Sciatic nerve (tissue), 2 donors: ENCODE measurements at regions not wholly inside any gene's neighbourhood (a gene's known extent, or its start where the extent isn't known, plus 50 kb on each side); places are given as distances from the start of the nearest gene placed in this dataset.
"Not testable (repeated sequence)": the region's sequence is repeated elsewhere in the genome, so short reads cannot be mapped to it uniquely, and the experiment has no call there.

Source experiments
- ATAC-seq: fragments of 200-7000 bp; cut with Tn5 transposase; one replicate; pipeline ENCODE4 v1.9.1; 2020; ENCODE audit warnings: mild to moderate bottlenecking, moderate library complexity
- DNase-seq: peaks from one replicate; pipeline ENCODE4 v3.0.0-alpha.2; 2020; ENCODE audit warnings: low spot score
- intact Hi-C: fragments of 100-400 bp; cut with DNase I; formaldehyde crosslinking; loops from one replicate; pipeline ENCODE4 v1.14.2; 2022
- donor health status: DM: no; HTN: no; CAD: no.
- donor health status: DM: no; HTN: no; CAD: no.

DNA sequence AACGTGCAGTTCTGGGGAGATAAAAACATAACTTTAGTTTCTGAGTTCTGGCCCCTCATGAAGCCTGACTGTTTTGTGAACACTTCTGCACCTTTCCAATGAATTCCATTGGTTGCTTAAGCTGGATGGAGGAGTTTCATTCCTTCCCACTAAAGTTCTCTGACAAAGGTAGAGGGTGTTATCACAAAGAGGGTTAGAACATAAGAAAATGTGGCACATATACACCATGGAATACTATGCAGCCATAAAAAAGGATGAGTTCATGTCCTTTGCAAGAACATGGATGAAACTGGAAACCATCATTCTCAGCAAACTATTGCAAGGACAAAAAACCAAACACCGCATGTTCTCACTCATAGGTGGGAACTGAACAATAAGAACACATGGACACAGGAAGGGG lies 138.6 kb downstream of the LCA5 start:
- not testable (repeated sequence) for DNase-seq

DNA sequence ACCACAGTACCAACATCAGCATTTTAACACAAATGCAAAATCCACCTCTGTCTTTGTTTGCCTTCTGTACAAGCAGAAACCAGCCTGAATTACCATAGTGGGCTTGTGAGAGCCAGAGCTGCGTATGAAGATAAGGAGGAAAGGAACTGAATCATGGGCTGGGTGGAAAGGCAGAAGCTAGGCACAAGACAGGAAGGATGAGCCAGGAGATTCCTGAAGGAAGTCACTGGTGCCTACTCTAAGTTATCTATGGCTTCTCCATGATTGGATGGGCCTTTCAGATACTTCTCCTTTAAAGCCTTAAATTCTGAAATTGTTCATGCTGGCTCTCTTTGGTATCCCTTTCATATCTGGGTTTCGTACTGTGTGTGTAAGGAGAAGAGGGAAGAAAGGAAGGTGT lies 140.6 kb downstream of the LCA5 start:
- no peak for DNase-seq
- intact Hi-C loops, result no loop called here
- no peak for ATAC-seq

More for the DNA sequence above, 138.6 kb downstream of the LCA5 start:
- intact Hi-C loops, ATAC-seq: not testable (repeated sequence)

DNA sequence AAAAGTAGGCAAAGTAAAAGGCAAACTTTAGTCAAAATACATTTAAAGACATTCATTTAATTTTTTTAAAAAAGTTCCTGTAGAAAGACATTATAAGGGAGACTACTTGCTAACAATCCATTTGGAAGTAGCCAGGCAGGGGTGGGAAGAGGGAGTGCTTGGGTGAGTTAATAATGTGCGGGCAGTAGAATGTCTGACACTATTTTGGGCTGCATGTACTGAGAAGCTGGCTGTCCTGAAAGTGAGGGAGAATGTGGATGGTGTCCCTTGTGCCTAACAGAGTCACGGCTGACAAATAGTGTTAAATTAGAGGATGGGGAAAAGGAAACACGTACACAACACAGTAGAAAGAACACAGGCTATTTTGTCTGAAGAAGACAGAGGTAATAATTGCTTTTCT lies 142.5 kb downstream of the LCA5 start:
- ATAC-seq, result no peak
- intact Hi-C loops, result no loop called here
- DNase-seq, result no peak

DNA sequence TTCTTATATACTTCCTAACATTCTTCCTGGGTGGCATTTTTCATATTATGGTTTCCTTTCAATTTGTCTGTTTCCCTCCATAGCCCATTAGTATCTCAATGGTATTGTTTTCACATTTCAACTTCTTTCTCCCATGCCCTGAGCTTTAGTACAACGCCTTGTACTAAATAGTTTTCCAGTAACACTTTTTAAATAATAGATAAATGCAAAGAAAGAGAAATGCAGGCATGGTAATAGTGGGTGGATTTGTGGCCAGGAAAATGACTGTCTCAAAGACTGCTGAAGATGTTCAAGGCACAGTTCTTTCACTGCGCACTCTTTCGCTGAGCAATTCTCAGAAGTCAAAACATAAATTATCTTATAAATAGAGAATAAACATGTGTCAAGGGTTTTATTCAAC lies 145.1 kb downstream of the LCA5 start:
- no peak for ATAC-seq
- no peak for DNase-seq
- intact Hi-C loops, result no loop called here

DNA sequence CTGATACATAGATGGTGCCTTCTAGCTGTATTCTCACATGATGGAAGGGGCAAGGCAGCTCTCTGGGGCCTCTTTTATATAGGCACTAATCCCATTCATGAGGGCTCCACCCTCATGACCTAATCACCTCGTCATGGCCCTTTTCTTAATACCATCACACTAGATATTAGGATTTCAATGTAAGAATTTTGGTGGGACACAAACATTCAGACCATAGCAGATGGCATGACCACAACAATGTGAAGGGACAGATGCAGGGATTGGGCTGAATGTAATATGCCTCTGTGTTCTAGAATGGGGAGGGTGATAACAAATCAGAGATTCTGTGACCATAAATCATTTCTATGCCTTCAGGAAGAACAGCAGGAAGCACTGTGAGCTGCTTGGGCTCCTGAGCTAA lies 145.8 kb downstream of the LCA5 start:
- intact Hi-C loops, result no loop called here
- ATAC-seq (no peak), DNase-seq (no peak)

DNA sequence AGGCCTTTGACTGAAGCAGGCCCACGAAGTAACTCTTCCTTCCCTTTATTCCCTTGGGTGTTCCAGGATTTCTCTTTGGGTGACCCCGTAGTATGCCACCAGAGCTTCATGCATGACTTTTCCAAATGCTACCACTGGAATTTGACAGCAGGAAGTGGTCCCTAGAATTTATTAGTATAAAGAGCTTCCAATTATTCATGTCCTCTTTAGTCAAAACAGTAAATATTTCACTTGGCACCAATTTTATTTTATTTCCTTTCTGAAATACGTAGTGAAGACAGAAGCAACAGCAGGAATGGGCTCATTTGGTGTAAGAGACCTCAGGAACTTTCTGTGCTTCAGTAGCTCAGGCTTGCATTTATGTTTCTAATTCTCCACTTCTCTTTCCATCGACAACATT lies 151.3 kb downstream of the LCA5 start:
- ATAC-seq, result peak; percentile 82
- no peak for DNase-seq
- intact Hi-C loops, result no loop called here

DNA sequence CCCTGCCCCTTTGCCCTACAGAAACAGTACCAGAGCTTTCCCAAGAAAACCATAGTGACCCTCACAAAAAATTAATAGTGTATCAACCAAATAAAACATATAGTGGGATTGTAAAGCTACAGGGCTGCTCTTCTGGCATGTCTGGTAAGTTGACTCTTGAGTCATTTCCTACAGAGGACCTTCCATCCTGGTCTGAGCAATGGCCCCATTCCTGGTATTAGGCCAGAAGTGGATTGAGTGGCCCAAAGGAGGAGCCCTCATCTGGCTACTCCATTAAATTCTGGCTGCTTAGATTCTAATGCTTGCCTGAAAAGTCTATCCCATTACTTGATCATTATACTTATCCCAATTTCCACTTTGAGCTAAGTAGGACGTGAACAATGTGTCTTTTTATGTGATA lies 150.9 kb upstream of the HMGN3 start:
- ATAC-seq (no peak), DNase-seq (no peak)
- intact Hi-C loops, result no loop called here

DNA sequence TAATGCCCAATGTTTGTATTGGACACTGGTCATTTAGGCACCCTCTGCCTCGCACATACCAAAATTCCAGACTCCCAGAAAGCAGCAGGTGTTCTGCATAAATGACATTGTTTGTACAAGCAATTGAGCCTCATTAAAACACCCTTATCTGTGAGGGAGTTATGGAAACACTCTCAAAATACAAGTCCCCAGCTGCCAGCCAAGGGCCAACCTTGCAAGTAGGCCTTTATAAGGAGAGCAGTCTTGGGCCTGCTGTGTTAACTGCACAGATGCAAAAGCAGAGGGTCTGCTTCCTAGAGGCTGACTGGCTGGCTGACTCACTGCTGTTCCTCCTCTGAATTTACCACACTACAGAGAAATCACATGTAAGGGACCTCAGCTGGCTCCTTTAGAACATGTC lies 150.4 kb upstream of the HMGN3 start:
- intact Hi-C loops, result no loop called here
- no peak for DNase-seq
- ATAC-seq, result peak; percentile 37

DNA sequence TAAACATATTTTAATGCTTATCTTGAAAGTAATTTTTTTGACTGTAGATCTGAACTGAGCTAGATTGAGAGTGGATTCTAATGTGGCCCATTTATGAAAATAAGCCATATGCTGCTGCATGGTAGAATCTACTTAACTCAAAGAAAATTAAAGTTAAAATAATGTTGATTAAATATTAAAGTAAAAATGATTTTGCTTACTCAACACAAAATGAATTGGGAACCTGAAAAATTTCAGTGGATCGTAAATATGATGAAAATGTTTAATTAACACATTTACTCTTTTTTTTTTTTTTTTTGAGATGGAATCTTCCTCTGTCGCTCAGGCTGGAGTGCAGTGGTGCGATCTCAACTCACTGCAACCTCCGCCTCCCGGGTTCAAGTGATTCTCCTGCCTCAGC lies 144.5 kb upstream of the HMGN3 start:
- ATAC-seq (no peak), DNase-seq (no peak)
- intact Hi-C loops, result no loop called here

DNA sequence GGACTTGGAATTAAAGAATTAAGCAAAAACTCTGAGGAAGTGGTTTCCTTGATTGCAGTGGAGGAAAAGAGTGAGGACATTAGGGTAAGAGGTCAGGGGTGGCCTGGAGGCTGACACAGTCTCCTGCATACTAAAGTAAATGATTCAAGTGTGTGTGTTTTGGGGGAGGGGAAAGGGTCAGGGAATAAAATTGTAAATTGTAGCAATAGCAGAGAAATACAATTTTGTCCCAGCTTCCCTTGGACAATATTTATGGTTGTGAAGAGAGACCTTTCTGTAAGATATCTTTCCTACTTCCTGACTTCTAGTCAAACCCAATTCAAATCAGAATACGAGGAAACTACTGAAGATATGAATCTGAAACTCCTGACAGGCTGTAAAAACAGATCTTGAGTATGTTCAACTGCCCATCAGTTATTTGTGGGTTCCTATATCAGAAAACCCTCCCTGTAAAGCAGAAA lies 143.4 kb upstream of the HMGN3 start:
- ATAC-seq (peak; percentile 70), DNase-seq (no peak)
- intact Hi-C loops, result no loop called here

DNA sequence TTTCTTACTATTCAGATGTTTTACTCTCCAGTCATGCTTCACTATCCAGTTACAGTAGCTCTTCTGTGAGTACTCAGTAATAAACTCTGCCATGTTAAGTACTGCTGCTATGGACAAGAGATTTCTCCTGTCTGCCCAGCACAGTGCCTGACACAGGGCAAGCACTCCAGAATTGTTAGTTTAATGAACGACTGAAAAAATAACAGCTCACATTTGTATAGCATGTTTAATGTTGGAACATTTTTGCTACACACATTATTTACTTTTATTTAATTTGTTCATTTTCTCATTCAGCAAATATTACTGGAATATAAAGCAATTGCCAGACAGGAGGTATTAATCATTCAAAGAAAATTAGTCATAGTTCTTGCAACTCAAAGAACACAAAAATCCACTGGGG lies 142.6 kb upstream of the HMGN3 start:
- ATAC-seq (no peak), DNase-seq (no peak)
- intact Hi-C loops, result no loop called here

DNA sequence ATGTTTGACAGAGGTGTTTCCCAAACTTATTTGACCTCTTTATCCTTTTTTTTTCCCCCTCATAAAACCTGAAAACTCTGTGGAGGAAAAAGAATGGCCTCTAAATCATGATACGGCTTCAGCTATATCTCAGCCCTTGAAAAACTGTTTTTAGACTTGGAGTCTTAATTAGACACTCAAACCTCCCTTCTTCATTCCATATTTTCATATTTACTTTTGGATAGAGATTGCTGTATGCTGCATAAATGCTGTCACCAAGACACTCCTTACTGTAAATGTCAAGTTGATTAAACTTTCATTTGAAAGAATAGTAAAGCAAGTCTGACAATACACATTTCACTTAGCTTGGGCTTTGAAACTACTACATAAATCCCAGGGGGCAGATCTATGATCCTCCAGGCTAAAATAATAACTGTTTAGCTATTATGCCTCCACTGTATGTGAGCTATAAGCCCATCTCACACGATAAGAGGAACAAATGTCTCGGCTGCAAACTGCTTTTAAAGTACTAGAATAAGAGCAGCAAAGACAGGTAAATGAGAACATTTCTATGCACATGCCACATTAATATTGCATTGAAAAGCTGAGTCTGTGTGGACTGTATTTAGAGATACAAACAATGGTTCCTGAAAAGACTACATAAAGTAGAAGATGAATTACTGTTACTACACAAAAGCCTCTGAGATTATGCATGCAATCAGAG lies 141.3 kb upstream of the HMGN3 start:
- DNase-seq, result no peak
- intact Hi-C loops, result no loop called here
- ATAC-seq, result no peak

DNA sequence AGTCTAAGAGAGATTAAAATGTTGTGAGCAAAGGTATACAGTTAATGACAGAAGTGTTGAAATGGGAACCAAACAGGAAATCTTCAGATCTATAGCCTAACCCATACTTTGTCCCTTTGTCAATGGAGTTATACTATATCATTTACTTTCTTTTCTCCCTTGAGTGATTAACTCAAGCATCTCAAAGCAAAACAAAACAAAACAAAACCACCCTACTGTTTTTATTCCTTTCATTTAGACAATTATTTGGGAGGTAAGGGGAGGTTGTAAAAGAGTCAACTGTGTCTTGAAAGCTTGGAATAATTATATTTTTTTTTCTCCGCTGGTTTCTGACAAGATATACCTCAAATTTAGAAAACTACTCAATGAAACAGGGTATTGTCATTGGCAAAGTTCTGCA lies 139.8 kb upstream of the HMGN3 start:
- DNase-seq, result no peak
- intact Hi-C loops, result no loop called here
- ATAC-seq, result no peak

DNA sequence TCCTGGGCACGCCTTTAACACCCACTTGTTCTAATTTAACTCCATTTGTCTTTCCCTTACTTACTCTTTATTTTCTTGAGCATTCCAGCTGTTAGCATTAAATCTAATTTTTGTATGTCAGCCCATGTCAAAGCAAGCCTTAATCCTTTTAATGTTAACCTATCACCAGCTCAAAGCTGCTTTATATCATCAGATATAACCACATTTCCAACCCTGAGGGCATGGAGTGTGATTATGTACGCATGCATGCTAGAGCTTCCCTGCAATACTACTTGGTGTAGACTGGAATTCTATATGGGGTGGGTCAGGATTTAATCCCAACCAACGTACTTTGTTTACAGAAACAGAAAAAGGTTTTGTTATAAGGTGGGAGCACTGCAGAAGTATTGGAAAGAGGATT lies 139.4 kb upstream of the HMGN3 start:
- intact Hi-C loops, result no loop called here
- DNase-seq (no peak), ATAC-seq (no peak)

DNA sequence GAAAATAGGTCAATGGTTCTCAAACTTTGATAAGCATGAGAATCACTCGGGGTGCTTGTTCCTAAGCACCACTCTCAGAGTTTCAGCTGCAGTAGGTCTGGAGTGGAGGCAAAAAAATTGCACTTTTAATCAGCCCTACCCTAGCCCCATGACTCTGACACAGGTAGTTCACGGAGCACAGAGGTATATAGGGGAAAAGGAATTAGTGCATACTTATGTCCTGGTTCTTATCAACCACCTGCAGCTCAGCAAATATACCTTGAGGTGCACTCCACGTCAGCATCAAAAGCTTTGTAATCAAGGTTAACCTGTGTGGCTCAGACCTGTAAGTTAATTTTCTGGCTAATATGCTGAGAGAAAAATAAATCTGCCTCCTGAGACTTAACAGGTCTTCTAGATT lies 138.8 kb upstream of the HMGN3 start:
- DNase-seq, result no peak
- ATAC-seq, result no peak
- intact Hi-C loops, result no loop called here

DNA sequence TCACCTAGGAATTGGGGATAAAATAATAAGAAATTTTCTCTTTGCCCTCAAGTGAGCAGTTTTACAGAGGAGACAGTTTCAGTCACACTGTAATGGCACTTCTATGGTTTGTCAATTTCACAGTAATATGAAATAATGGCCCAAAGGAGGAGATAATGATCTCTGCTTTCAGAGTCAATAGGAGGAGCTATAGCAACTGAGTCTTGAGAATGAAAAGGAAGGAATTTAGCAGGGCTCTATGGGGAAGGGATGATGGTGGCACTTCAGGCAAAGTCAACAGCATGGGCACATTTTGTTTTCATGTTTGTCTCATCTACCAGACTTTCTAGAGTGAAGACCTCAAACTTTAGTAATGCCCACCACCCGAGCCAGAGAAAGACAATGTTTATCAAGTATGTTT lies 138.3 kb upstream of the HMGN3 start:
- ATAC-seq (no peak), DNase-seq (no peak)
- intact Hi-C loops, result no loop called here

DNA sequence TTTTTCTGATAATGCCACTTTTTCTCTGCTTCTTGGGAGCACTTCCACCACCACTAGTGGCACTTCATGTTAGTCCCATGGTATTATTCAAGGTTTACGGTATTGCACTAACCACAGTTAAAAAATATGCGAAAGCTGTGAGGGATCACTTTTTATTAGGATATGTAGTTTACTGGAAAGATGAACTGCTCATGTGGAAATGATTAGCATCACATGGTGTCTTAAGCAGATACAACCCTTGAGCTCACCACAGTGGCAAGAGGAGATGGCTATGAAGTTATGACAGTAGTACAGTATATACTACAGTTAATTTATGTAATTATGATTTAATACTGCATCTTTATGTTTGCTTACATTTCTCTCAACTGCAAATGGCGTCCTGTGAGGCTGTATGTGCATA lies 134.5 kb upstream of the HMGN3 start:
- intact Hi-C loops, result no loop called here
- no peak for ATAC-seq
- no peak for DNase-seq

DNA sequence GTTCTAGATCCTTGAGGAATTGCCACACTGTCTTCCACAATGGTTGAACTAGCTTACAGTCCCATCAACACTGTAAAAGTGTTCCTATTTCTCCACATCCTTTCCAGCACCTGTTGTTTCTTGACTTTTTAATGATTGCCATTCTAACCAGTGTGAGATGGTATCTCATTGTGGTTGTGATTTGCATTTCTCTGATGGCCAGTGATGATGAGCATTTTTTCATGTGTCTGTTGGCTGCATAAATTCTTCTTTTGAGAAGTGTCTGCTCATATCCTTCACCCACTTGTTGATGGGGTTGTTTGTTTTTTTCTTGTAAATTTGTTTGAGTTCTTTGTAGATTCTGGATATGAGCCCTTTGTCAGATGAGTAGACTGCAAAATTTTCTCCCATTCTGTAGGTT lies 129.0 kb upstream of the HMGN3 start:
- intact Hi-C loops, ATAC-seq, DNase-seq: not testable (repeated sequence)

DNA sequence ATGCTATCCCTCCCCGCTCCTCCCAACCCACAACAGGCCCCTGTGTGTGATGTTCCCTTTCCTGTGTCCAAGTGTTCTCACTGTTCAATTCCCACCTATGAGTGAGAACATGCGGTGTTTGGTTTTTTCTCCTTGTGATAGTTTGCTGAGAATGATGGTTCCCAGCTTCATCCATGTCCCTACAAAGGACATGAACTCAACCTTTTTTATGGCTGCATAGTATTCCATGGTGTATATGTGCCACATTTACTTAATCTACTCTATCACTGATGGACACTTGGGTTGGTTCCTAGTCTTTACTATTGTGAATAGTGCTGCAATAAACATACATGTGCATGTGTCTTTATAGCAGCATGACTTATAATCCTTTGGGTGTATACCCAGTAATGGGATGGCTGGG lies 126.6 kb upstream of the HMGN3 start:
- intact Hi-C loops, DNase-seq, ATAC-seq: not testable (repeated sequence)

DNA sequence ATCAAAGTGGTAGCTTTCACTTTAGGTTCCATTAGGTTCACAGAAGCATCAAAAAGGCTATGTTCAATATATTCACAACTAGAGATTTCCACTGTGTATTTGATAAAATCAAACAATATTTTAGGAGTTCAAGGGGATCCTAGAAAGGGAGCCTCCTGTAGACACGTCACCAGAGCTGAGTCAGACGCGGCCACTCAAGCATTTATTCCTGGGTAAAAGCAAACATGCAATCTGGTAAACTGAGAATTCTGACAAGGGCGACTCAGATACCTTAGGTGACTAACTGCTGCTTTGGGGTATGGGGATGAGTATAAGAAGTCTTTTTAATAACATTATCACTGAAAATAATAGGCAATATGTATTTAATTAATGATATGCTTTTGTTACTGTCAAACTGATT lies 118.7 kb upstream of the HMGN3 start:
- no peak for ATAC-seq
- DNase-seq, result no peak
- intact Hi-C loops, result no loop called here

DNA sequence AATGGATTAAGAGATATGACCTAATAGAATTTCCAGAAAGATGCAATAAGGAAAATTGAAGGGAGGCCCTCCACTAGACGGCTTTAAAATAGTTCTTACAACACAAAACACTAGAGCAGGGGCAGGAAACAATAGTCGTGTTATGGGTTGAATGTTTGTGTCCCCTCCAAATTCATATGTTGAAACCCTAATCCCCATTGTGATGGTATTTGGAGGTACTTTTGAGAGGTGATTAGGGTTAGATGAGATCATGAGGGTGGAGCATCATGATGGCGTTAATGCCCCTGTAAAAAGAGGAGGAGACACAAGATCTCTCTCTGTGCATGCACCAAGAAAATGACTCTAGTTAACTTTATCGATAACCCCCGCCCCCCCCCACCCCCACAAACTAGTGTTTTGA lies 104.0 kb upstream of the HMGN3 start:
- intact Hi-C loops, result no loop called here
- ATAC-seq (no peak), DNase-seq (no peak)
